GM12878 (cell line): ENCODE measurements at regions not wholly inside any gene's neighbourhood (a gene's known extent, or its start where the extent isn't known, plus 50 kb on each side); places are given as distances from the start of the nearest gene placed in this dataset.

Source experiments
- ATAC-seq: fragments of 200-7000 bp; cut with Tn5 transposase; 3 replicates; pipeline ENCODE4 v1.9.1; 2020; ENCODE audit warnings: mild to moderate bottlenecking, moderate library complexity
- BruUV-seq: library from RNA; stranded (reverse); fragments of 400-500 nt; replicated peaks from 2 replicates; lab custom pipeline; 2021; lab: Mats Ljungman, UMichigan
- CTCF ChIA-PET: fragments of 300-600 bp; sonication (Branson Sonifier 250); formaldehyde crosslinking; extraction: SDS; loops from one replicate; lab custom pipeline; 2021; ENCODE audit warnings: inconsistent platforms; lab: Yijun Ruan, JAX
- POLR2A ChIA-PET: fragments of 350-600 bp; formaldehyde crosslinking; extraction: SDS; loops from one replicate; lab custom pipeline; 2021; ENCODE audit warnings: inconsistent platforms; lab: Charles Lee
- RAD21 ChIA-PET: fragments of 300-600 bp; sonication (Branson Sonifier 250); formaldehyde crosslinking; loops from one replicate; lab custom pipeline; 2023; ENCODE audit warnings: antibody characterized with exemption; ENCODE audit not compliant: unreplicated experiment; lab: Charles Lee
- SMC1A ChIA-PET: fragments of 300-600 bp; sonication (Branson Sonifier 250); formaldehyde crosslinking; loops from one replicate; lab custom pipeline; 2023; ENCODE audit not compliant: unreplicated experiment, uncharacterized antibody; lab: Charles Lee
- DNase-seq: peaks from one replicate; pipeline ENCODE4 v3.0.0-alpha.2; 2011; ENCODE audit warnings: low read depth, low spot score
- FAIRE-seq: peaks from 3 replicates; lab custom pipeline; 2011; peaks lifted over from hg19 to GRCh38; lab: Jason Lieb, UNC
- H2AFZ ChIP-seq: 2 replicates; pipeline ENCODE4 v1.6.0; 2011; ENCODE audit warnings: low read depth, low read length, control low read depth; ENCODE audit not compliant: control insufficient read depth
- H3K27ac ChIP-seq: 2 replicates; pipeline ENCODE4 v1.5.1; 2011; ENCODE audit warnings: control low read depth; ENCODE audit not compliant: control insufficient read depth, insufficient read depth
- H3K27me3 ChIP-seq, 2 experiments: replicated peaks in 1 of 2; 2 replicates each; pipeline versions ENCODE4 v1.6.0 to v1.6.1; 2011; ENCODE audit warnings: low read length in 1 of 2; ENCODE audit not compliant: control insufficient read depth in 2 of 2, insufficient read depth in 2 of 2
- H3K36me3 ChIP-seq, 2 experiments: 2 replicates each; pipeline ENCODE4 v1.5.1; 2011; ENCODE audit warnings: low read length in 1 of 2; ENCODE audit not compliant: control insufficient read depth in 2 of 2, insufficient read depth in 2 of 2
- H3K4me1 ChIP-seq: 2 replicates; pipeline ENCODE4 v1.6.1; 2011; ENCODE audit warnings: mild to moderate bottlenecking, low read length, moderate library complexity, mixed read lengths; ENCODE audit not compliant: control insufficient read depth, insufficient read depth
- H3K4me2 ChIP-seq: 2 replicates; pipeline ENCODE4 v1.6.0; 2011; ENCODE audit warnings: control low read depth; ENCODE audit not compliant: control insufficient read depth, insufficient read depth
- H3K4me3 ChIP-seq: fragments of 200-600 bp; sonication (generic); 2 replicates; pipeline ENCODE4 v1.5.1; 2016
- H3K79me2 ChIP-seq: 2 replicates; pipeline ENCODE4 v1.6.0; 2011; ENCODE audit warnings: low read length; ENCODE audit not compliant: control insufficient read depth, insufficient read depth
- H3K9ac ChIP-seq: 2 replicates; pipeline ENCODE4 v1.8.0; 2011; ENCODE audit warnings: low read length, control low read depth, mixed read lengths; ENCODE audit not compliant: control insufficient read depth, insufficient read depth
- H3K9me3 ChIP-seq: replicated peaks from 3 replicates; pipeline ENCODE4 v1.5.1; 2011; ENCODE audit warnings: mild to moderate bottlenecking, low read length; ENCODE audit not compliant: control insufficient read depth, insufficient read depth
- H4K20me1 ChIP-seq: 2 replicates; pipeline ENCODE4 v1.6.0; 2011; ENCODE audit not compliant: control insufficient read depth, insufficient read depth
- EED ChIP-seq: sonication (generic); IDR thresholded peaks from 2 replicates; pipeline ENCODE4 v1.6.1; 2016; ENCODE audit warnings: antibody characterized with exemption, low read depth
- ETV6 ChIP-seq, 2 experiments: fragments of 450-650 bp in 1 of 2; IDR thresholded peaks in 1 of 2; conservative IDR thresholded peaks in 1 of 2; 2 replicates each; pipeline ENCODE4 v1.6.1; 2014; ENCODE audit warnings: antibody characterized with exemption in 1 of 2, borderline replicate concordance in 1 of 2, low read depth in 1 of 2, mild to moderate bottlenecking in 1 of 2, moderate library complexity in 1 of 2
- FOS ChIP-seq: IDR thresholded peaks from 3 replicates; pipeline ENCODE4 v1.6.1; 2011; ENCODE audit warnings: borderline replicate concordance; ENCODE audit not compliant: insufficient read length; ENCODE audit errors: extremely low read depth
- KAT2A ChIP-seq: conservative IDR thresholded peaks from 2 replicates; pipeline ENCODE4 v1.6.1; 2011; ENCODE audit warnings: low read depth, low read length; ENCODE audit not compliant: control insufficient read depth
- KLF5 ChIP-seq: fragments of 450-650 bp; IDR thresholded peaks from 2 replicates; pipeline ENCODE4 v1.6.1; 2014; ENCODE audit warnings: mild to moderate bottlenecking; ENCODE audit not compliant: partially characterized antibody
- NBN ChIP-seq: fragments of 450-650 bp; IDR thresholded peaks from 2 replicates; pipeline ENCODE4 v1.6.1; 2016
- NRF1 ChIP-seq: conservative IDR thresholded peaks from 2 replicates; pipeline ENCODE4 v1.6.1; 2011; ENCODE audit warnings: mild to moderate bottlenecking, low read depth, low read length, improper control_type of control experiment
- RFX5 ChIP-seq: IDR thresholded peaks from 2 replicates; pipeline ENCODE4 v1.6.1; 2011; ENCODE audit warnings: low read depth, low read length, improper control_type of control experiment
- SREBF2 ChIP-seq: IDR thresholded peaks from 2 replicates; pipeline ENCODE4 v1.6.1; 2012; ENCODE audit warnings: mild to moderate bottlenecking, low read length
- STAT1 ChIP-seq: fragments of 450-650 bp; conservative IDR thresholded peaks from 2 replicates; pipeline ENCODE4 v1.6.1; 2014; ENCODE audit warnings: antibody characterized with exemption, mild to moderate bottlenecking
- TCF7 ChIP-seq: IDR thresholded peaks from 2 replicates; pipeline ENCODE4 v1.6.1; 2014; ENCODE audit warnings: antibody characterized with exemption, borderline replicate concordance
- ZBED1 ChIP-seq: IDR thresholded peaks from 2 replicates; pipeline ENCODE4 v1.6.1; 2016; ENCODE audit warnings: borderline replicate concordance
- WGBS: methylation state at CpG from one replicate; pipeline ENCODE4 v1.1.6; 2016; ENCODE audit warnings: low lambda C conversion rate; ENCODE audit not compliant: insufficient replicate concordance, insufficient coverage; ENCODE audit errors: missing lambda C conversion rate; 5-methylcytosine and 5-hydroxymethylcytosine counted together
- in situ Hi-C: fragments of 300-500 bp; cut with MboI; formaldehyde crosslinking; loops from 9 replicates; pipeline ENCODE4 v1.14.3; 2018; ENCODE audit warnings: mixed read lengths
- intact Hi-C: fragments of 100-400 bp; cut with micrococcal nuclease; formaldehyde crosslinking; loops from one replicate; pipeline ENCODE4 v1.14.2; 2022; ENCODE audit not compliant: unreplicated experiment
- TF ChIP-seq, protein P1 (sequence below): fragments of 450-650 bp; IDR thresholded peaks from 2 replicates; pipeline ENCODE4 v1.6.1; 2017; ENCODE audit warnings: mild to moderate bottlenecking
- TF ChIP-seq, protein P2 (sequence below): fragments of 450-650 bp; IDR thresholded peaks from 2 replicates; pipeline ENCODE4 v1.6.1; 2017; ENCODE audit warnings: low read depth, mild to moderate bottlenecking, moderate library complexity
- TF ChIP-seq, protein P3 (sequence below): fragments of 450-650 bp; IDR thresholded peaks from 2 replicates; pipeline ENCODE4 v1.6.1; 2014; ENCODE audit warnings: mild to moderate bottlenecking

DNA sequence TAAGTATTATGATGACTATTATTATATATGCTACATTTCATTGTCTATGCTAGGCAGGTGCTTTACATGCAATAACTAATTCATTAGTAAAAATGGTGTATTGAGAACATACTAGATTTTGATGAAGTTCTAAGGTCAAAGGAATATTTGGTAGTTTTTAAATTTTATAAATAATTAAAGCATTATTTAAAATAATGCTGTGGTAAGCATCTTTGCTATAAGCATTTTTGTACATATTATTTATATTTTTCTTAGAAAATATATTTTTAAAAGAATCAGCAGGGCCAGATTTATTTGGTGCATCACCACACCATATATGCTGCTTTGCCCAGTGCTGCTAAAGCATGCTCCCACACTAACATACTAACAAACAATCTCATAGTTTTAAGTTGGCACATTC lies 517.9 kb downstream of the C6orf118 start (continued):
- TF ChIP-seq, protein P1, sequence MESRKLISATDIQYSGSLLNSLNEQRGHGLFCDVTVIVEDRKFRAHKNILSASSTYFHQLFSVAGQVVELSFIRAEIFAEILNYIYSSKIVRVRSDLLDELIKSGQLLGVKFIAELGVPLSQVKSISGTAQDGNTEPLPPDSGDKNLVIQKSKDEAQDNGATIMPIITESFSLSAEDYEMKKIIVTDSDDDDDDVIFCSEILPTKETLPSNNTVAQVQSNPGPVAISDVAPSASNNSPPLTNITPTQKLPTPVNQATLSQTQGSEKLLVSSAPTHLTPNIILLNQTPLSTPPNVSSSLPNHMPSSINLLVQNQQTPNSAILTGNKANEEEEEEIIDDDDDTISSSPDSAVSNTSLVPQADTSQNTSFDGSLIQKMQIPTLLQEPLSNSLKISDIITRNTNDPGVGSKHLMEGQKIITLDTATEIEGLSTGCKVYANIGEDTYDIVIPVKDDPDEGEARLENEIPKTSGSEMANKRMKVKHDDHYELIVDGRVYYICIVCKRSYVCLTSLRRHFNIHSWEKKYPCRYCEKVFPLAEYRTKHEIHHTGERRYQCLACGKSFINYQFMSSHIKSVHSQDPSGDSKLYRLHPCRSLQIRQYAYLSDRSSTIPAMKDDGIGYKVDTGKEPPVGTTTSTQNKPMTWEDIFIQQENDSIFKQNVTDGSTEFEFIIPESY, result no peak
- TF ChIP-seq, all 136 proteins: peak for 0

DNA sequence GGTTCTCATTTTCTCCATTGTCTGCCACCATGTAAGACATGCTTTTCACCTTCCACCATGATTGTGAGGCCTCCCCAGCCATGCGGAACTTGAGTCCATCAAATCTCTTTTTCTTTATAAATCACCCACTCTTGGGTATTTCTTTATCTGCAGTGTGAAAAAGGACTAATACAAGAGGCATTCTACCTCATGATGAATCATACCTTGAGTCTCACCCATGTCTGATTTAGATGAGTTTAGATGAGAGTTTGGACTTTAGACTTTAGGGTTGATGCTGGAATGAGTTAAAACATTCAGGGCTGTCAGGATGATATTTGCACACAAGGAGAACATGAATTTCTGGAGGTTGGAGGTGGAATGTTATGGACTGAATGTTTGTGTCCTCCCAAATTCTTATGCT lies 545.6 kb downstream of the C6orf118 start:
- H3K4me1 ChIP-seq, result no peaks in the 10 kb centered on the region
- FAIRE-seq (no peak), DNase-seq (no peak), ATAC-seq (no peak)
- H3K36me3 ChIP-seq, result no peaks in the 10 kb centered on the region
- no TSS peak for BruUV-seq
- H3K4me2 ChIP-seq, result no peak overlapping the region
- no peaks in the 10 kb centered on the region for H3K9me3 ChIP-seq
- no peaks in the 10 kb centered on the region for H3K79me2 ChIP-seq
- no peak overlapping the region for H2AFZ ChIP-seq
- ChIA-PET CTCF (no interaction called here), POLR2A (no interaction called here), SMC1A (no interaction called here), RAD21 (no interaction called here)
- intact Hi-C loops (no loop called here), in situ Hi-C loops (no loop called here)
- no peak overlapping the region for H3K4me3 ChIP-seq
- 50% methylated on average over 1 of the region's 1 CpG for WGBS
- no peak overlapping the region for H3K27ac ChIP-seq
- TF ChIP-seq RFX5 (no peak), NBN (no peak), FOS (no peak), EED (no peak), SREBF2 (no peak), KAT2A (no peak), TCF7 (no peak), ETV6 (conservative IDR thresholded peaks at IDR 0.05 in 1 of 2, IDR thresholded peaks at IDR 0.05 in 1 of 2; ENCODE audit: borderline replicate concordance in 1 of 2, low read depth in 1 of 2) (no peak), NRF1 (no peak), STAT1 (no peak), KLF5 (no peak), ZBED1 (no peak)
- TF ChIP-seq, protein P2, sequence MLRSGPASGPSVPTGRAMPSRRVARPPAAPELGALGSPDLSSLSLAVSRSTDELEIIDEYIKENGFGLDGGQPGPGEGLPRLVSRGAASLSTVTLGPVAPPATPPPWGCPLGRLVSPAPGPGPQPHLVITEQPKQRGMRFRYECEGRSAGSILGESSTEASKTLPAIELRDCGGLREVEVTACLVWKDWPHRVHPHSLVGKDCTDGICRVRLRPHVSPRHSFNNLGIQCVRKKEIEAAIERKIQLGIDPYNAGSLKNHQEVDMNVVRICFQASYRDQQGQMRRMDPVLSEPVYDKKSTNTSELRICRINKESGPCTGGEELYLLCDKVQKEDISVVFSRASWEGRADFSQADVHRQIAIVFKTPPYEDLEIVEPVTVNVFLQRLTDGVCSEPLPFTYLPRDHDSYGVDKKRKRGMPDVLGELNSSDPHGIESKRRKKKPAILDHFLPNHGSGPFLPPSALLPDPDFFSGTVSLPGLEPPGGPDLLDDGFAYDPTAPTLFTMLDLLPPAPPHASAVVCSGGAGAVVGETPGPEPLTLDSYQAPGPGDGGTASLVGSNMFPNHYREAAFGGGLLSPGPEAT, result no peak
- TF ChIP-seq, protein P3, sequence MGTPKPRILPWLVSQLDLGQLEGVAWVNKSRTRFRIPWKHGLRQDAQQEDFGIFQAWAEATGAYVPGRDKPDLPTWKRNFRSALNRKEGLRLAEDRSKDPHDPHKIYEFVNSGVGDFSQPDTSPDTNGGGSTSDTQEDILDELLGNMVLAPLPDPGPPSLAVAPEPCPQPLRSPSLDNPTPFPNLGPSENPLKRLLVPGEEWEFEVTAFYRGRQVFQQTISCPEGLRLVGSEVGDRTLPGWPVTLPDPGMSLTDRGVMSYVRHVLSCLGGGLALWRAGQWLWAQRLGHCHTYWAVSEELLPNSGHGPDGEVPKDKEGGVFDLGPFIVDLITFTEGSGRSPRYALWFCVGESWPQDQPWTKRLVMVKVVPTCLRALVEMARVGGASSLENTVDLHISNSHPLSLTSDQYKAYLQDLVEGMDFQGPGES, result no peak
- no peaks in the 10 kb centered on the region for H3K27me3 ChIP-seq
- no peak overlapping the region for H3K9ac ChIP-seq
- H4K20me1 ChIP-seq, result no peaks in the 10 kb centered on the region
